Activated CD4-positive, alpha-beta T cell treated with anti-CD3 and anti-CD28 coated beads for 48 hours (primary cell): ENCODE measurements at regions not wholly inside any gene's neighbourhood (a gene's known extent, or its start where the extent isn't known, plus 50 kb on each side); places are given as distances from the start of the nearest gene placed in this dataset.
"Not testable (repeated sequence)": the region's sequence is repeated elsewhere in the genome, so short reads cannot be mapped to it uniquely, and the experiment has no call there.

ENCODE experiments used
- DNase-seq: peaks from one replicate; pipeline ENCODE4 v3.0.0-alpha.2; 2020

- DNase-seq: no peak
These were observed 53.8 kb upstream of the C2CD4B start for GRCh38 chr15:62218841-62219240.

DNA sequence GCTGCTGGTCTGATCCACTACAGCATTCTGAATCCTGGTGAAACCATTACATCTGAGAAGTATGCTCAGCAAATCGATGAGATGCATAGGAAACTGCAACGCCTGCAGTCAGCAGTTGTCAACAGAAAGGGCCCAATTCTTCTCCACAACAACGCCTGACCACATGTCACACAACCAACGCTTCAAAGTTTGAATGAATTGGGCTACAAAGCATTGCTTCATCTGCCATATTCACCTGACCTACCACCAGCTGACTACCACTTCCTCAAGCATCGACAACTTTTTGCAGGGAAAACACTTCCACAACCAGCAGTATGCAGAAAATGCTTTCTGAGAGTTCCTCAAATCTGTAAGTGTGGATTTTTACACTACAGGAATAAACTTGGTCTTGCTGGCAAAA, 54.7 kb upstream of the C2CD4B start:
- DNase-seq: no peak

GRCh38 chr15:62223020-62223419, 57.9 kb upstream of the C2CD4B start:
- DNase-seq: no peak

DNA sequence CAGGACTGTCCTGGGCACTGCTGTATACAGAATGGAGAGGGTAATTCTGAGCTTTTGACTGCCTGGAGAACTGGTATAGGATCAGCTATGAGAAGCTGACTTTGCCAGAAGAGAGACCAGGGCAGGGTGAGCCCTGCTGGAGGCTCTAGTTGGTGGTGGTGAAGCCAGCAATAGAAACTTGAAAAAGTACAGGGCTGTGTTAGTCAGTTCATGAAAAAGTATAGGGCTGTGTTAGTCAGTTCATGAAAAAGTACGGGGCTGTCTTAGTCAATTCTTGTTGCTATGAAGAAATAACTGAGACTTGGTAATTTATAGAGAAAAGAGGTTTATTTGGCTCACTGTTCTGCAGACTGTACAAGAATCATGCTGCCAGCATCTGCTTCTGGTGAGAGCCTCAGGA, 63.5 kb upstream of the C2CD4B start:
- DNase-seq: no peak

GRCh38 chr15:62231856-62232255, 66.8 kb upstream of the C2CD4B start:
- no peak for DNase-seq

GRCh38 chr15:62240121-62241096, 75.3 kb upstream of the C2CD4B start:
- no peak for DNase-seq

GRCh38 chr15:62241135-62241770, 76.2 kb upstream of the C2CD4B start:
- peak; percentile 18 for DNase-seq

- no peak for DNase-seq
These were observed 77.9 kb upstream of the C2CD4B start for GRCh38 chr15:62242999-62243398.

- DNase-seq: no peak
These were observed 79.7 kb upstream of the C2CD4B start for GRCh38 chr15:62244762-62245161.

GRCh38 chr15:62248277-62248984, 83.3 kb upstream of the C2CD4B start:
- no peak for DNase-seq

DNA sequence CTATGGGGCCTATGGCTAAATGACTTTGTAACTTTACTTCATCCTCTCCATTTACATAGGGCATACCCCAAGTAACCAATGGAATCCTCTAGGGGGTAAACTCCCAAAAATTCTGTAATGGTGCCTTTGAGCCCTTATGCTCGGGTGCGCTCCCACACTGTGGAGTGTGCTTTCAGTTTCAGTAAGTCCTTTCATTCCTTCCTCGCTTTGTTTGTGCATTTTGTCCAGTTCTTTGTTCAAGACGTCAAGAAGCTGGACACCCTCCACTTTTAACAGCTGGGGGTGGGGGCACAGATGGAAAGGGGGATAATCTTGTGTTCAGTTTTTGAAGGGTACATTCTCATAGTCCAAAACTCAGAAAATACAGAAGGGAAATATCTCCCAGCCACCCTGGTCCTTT, 84.4 kb upstream of the C2CD4B start:
- DNase-seq: no peak

- DNase-seq: no peak
These were observed 85.1 kb upstream of the C2CD4B start for GRCh38 chr15:62250186-62250585.

GRCh38 chr15:62250978-62251377, 85.9 kb upstream of the C2CD4B start:
- DNase-seq: no peak

GRCh38 chr15:62253294-62253693, 88.2 kb upstream of the C2CD4B start:
- no peak for DNase-seq

- DNase-seq: peak; percentile 85
These were observed 89.3 kb upstream of the C2CD4B start for GRCh38 chr15:62254137-62254934.

DNA sequence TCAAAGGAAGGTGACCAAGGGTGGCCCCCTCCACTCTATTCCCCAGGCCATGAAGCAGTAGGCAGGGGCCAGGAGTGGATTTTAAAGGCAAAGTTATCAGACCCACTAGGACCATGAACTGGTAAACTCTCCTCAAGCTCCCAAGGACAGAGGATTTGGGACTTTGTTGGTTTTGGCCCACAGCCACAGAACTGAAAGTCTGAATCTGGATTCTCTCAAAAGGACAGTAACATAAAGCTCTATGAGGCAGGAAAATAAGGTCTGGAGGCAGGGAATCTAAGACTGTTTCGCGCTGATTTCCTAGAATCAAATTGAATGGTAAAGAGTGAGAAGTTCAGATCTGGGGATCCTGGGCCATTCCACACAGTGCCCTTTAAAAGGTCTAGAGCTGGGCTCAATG, 91.3 kb upstream of the C2CD4B start:
- DNase-seq: not testable (repeated sequence)

DNA sequence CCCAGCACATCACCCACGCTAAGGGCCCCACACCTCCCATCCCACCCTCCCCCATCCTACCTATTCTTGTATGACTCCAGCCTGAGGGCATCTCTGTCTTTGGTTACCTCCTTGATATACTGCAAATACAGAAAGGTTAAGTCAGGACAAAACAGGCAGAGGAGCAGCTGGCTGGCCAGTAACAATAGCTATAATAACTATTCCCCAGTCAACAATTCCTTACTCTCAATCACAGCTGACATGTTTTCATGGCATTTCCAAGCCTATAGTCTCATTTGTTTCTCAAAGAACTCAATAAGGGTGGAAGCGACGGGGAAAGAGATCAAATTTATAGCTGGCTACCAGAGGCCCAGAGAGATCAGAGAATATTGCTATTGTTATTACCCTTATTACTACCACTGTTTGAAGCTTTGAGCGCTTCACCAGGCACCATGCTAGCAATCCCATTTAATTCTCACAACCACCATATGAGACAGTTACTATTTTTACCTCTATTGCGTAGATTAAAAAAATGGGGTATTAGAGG, 93.0 kb upstream of the C2CD4B start:
- DNase-seq: no peak

GRCh38 chr15:62262305-62262941, 97.3 kb upstream of the C2CD4B start:
- DNase-seq: no peak

GRCh38 chr15:62264196-62264595, 99.1 kb upstream of the C2CD4B start:
- DNase-seq: no peak

GRCh38 chr15:62269504-62269903, 104.4 kb upstream of the C2CD4B start:
- DNase-seq: no peak

DNA sequence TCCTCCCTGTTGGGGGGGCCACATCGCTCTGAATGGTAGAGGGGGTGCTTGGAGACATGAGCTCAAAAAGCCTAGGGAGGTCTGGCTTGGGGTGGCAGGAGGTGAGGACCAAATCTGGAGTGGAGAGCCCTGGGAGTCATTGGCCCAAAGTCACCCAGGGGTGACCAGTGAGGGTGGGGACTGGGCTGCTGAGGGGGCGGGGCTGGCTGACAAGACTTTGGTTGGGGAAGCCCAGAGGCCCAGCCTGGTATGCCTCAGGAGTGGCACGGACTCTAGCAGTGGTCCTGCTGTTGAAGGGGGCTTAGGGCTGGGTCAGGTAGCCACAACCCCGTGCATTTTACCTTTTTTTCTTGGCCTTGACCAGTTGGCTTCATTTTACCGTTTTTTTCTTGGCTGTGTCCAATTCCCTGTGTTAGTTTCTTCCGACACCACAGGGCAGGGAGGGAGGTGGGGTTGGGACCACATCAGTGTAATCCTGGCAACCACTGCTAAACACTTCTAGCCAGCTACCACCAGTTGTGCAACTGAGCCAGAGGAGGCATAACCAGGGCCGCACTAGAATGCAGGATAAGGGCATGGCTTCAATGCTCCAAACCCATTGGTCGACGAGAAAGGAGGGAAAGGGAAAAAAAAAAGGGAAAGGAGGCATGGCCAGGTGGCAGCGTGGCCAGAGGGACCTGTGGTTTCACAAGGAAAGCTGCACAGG, 105.3 kb upstream of the C2CD4B start:
- no peak for DNase-seq
